ENCODE measurements at regions not wholly inside any gene's neighbourhood (a gene's known extent, or its start where the extent isn't known, plus 50 kb on each side); places are given as distances from the start of the nearest gene placed in this dataset.

GRCh38 chr9:73470766-73471165, 319.1 kb downstream of the ANXA1 start:
- DNase-seq = no peak

GRCh38 chr9:73474002-73474600, 322.4 kb downstream of the ANXA1 start:
- DNase-seq = no peak

DNA sequence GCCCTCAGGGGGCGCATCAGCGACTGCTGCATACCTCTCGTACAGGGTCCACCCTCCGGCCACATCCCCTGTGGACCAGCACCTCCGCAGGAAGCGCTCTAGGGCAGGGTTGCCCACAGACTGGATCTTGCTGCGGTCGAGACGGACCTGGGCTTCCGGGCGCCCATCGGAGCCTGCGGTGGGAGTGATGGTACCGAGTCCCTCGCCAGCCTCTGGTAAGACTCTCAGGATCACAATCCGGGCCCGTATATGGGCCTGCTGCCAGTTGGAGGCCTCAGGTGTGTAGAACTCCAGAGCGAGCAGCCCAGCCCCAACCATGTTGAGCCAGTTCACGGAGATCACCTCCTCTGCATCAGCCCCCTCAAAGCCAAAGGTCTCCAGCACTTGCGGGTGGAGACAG, 323.0 kb downstream of the ANXA1 start:
- no peak for DNase-seq

GRCh38 chr9:73494894-73495293, 343.2 kb downstream of the ANXA1 start:
- DNase-seq = no peak

DNA sequence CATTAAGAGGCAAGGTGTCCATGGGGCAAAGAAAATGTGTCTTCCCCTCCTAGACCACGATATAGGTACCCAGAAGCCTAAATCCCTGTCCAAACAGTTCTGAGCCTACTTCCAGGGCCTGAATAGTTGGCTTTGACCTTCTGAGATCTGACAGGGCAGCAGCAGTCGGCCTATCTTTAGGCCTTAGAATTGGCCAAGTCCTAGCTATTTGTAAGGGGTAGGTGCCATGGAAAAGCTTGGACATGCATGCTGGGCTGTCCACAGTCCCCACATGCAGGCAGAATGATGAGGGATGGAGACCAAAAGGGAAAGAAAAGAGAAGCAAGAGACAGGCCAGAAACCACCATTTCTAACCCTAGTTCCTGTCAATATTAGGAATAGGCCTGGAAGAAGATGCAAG, 346.1 kb downstream of the ANXA1 start:
- DNase-seq = no peak

DNA sequence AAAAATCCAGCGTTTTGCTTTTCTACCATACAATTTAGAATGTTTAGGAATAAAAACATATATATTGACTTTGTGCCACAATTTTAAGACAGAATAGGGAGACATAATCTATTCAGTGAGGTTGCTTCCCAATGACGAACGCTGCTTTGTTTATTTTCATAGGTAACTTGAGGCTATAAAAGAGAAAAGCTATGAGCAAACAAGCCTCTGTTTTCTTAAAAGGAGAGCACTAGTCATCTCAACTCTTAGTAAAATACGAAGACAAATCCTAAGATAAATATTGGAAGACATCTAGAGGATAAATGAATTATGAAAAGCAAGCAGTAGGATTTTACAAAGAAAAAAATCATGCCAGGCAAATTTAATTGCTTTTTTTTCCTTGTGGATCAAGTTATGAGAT, 363.6 kb downstream of the ANXA1 start:
- no peak for DNase-seq

DNA sequence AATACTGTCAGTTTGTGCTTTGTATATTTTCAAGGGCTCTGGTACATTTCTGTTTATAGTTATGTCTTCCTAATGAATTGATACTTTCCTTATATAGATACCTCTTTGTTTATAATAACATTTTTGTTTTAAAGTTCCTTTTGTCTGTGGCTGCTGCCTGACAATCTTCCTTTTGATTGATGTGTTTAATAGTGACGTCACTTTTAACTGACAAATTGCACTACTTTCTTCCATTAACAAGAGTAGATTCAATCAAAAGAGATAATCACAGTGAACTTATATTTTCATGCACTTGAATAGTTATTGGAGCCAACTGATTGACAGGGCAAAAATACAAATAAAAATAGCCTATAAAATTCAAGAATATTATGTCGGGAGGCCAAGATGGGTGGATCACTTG, 371.7 kb downstream of the ANXA1 start:
- DNase-seq = no peak

GRCh38 chr9:73525350-73525749, 373.7 kb downstream of the ANXA1 start:
- no peak for DNase-seq

DNA sequence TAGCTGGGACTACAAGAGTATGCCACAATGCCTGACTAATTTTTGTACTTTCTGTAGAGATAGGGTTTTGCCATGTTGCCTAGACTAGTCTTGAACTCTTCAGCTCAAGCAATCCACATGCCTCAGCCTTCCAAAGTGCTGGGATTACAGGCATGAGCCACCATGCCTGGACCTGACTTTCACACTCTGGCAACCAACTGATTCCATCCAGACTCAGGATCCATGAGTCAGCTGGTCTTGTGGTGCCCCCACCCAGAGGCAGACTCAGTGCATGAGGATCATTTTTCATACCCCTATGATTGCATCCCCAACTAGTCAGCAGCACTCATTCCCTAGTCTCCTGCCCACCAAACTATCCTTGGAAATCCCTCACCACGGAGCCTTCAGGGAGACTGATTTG, 375.9 kb downstream of the ANXA1 start:
- no peak for DNase-seq

DNA sequence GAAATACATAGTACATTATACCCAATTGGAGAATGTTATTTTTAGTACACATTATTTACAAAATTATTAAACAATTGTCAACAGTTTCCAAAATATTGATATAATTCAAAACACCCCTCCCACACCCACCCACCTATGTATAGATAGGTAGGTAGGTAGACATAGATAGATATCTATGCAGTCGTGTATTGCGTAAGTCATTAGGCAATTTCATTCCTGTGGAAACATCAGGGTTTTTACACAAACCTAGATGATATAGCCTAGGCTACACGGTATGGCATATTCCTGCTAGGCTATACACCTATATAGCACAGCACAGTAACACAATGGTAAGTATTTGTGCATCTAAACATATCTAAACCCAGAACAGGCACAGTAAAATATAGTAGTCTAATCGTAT, 377.3 kb downstream of the ANXA1 start:
- no peak for DNase-seq

- DNase-seq = no peak
These were observed 378.0 kb downstream of the ANXA1 start for GRCh38 chr9:73529666-73530065.

GRCh38 chr9:73531051-73531532, 379.4 kb downstream of the ANXA1 start:
- DNase-seq = no peak

DNA sequence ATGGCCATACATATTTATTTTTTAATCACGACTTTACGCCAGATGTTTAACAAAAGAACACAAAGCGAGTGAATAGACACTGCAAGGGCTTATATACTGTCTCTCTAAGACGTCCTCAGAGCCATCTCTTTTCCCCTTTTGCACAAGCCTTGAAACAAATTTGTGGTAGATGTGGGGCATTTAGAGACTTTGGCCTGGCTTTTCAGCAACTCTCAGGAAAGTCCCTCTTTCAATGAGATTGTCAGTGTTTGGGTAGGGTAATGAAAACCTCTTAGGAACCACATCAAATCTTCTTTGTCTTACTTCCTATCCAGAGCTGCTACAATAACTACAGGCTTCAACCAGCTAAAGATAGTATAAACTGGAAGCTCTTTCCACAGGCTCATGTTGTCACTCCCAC, 380.0 kb downstream of the ANXA1 start:
- DNase-seq = no peak

GRCh38 chr9:73532985-73533384, 381.3 kb downstream of the ANXA1 start:
- DNase-seq = no peak

DNA sequence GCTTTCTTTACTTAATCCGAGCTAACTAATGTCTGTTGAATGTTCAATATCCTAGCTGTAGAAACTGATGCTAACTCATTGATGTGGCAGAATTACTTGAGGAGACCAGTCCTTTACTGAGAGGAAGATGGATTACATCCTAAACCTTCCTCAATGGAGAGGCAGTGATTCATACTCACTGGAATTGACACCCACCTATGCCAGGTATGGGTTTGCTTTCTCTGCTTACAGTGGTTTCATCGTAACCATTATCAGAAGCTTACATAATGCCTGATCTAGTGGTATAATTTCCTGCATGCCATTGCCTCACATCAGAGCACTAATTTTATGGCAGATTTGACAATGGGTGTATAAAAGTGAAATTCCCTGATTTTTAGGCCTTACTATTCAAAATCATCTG, 384.7 kb downstream of the ANXA1 start:
- DNase-seq = no peak

DNA sequence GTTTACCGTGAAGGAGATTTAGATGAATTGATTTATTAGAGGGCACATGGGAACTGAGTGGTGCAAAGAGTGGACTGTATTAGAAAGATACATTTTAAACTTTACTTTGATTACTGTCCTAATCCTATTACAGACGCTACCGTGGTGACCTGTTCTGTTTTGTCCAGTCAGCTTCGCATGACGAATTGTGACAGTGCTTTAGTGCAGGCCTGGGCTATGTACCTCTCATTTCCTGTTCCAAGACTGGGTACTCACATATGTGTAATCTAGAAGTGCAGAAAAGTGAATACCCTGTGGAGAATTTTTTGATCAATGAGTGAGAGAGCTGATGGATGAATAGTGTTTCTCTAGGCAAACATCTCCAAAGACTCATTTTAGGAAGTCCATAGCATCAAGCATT, 385.9 kb downstream of the ANXA1 start:
- no peak for DNase-seq

- DNase-seq = no peak
These were observed 388.3 kb downstream of the ANXA1 start for GRCh38 chr9:73539881-73540390.

GRCh38 chr9:73541923-73542322, 390.3 kb downstream of the ANXA1 start:
- no peak for DNase-seq

DNA sequence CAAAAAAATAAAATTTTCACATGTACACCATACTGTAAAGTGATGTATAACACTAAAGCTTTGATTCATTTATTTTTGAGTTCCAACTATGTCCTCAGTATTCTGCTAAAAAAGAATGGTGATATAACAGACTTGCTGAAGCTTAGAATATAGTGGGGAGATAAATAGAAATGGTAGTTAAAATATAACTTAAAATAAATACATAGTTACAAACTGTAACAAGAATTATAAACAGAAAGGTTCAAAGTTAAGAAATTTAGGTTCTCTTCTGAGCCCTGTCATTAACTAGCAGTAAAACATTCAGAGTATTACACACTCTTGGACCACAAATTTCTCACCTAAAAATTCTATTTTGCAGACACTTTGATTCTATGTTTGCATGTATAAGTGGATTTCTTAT, 392.1 kb downstream of the ANXA1 start:
- DNase-seq = no peak

DNA sequence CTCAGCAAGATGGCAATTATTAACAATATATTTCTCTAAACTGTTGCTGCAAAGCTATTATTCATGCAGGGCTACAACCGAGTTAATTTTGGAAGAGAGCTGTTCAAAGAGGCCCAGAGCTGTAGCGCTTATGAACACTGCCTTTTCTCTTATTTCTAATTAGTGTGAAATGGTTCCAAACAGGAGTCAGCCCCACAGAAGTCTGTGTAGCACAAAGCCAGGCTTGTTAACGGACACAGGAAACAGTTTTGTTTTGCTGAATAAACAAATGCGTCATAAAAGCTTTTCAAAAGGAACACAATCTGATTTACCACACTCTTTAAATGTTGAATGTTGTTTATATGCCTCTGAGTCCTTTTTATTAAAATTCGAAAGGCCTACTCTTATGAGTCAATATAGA, 396.5 kb downstream of the ANXA1 start:
- no peak for DNase-seq

GRCh38 chr9:73549991-73550390, 398.3 kb downstream of the ANXA1 start:
- no peak for DNase-seq

GRCh38 chr9:73553295-73553694, 401.6 kb downstream of the ANXA1 start:
- no peak for DNase-seq

DNA sequence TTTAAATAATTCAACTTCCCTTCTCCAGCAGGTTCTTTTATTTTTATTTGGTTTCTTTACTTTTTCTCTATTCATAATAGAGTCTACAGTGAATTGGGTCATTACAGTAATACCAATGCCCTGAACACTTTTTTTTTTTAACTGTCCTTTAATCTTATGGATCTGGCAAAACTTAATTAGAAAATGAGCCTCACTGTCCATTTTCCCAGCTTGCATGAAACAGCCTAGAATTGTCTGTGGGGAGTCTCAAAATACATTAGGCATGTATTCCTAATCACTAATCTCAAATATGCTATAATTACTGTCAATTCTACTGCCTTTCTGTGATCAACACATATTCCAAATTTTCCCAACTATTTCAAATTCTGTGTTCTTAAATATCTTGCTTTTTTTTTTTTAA, 406.8 kb downstream of the ANXA1 start:
- DNase-seq = no peak

DNA sequence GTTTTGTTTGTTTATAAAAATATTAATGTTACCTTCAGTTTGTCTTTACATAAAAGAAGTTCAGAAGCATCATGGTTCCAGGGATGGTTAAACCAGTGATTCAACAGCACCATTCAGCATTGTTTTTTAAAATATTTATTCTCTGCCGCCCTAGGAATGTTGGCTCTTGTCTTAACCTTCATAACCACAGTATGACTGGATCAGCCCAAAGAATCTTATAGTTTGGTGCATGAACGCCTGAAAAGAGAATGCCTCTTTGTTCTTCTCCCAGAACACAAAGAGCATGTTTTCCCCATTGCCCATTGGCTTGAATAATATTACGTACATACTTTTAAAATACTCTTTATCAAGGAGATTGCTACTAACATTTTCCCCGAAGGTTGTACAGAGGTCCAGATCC, 413.4 kb downstream of the ANXA1 start:
- DNase-seq = no peak

DNA sequence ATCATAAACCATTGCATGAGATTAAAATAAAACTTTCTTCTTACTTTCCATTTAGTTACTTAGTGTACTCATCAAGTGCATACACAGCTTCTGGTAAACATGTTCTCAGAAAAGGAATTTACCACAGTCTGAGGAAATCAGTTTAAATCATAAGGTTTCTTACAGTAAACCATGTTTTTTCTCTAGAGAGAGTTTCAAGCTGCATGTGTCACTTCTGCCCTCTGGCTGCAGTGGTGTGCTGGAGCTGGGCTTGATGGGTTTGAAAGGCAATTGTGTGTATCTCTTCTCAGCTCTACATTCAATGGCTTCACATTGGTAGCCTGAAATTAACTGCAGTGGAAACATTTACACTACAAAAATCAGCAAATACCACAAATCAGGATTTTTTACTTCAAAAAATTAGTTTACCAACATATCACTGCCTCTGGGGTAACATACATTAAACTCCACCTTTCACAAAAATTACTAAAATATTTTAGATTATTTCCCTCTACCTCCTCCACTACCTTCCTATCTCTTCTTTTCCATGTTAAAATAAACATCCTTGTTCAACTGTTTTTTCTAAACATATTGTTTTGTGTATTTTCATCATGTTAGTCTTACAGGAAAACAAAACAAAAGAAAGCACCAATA, 414.3 kb downstream of the ANXA1 start:
- no peak for DNase-seq
